Stimulated activated naive CD8-positive, alpha-beta T cell treated with anti-CD3 and anti-CD28 coated beads, Interleukin-15, amount 100 ng/mL, for 72 hours (primary cell): ENCODE measurements at regions not wholly inside any gene's neighbourhood (a gene's known extent, or its start where the extent isn't known, plus 50 kb on each side); places are given as distances from the start of the nearest gene placed in this dataset.

Source experiments
- ATAC-seq: fragments of 150-1000 bp; cut with Tn5 transposase; 2 replicates; pipeline ENCODE4 v1.10.0; 2021; ENCODE audit warnings: mild to moderate bottlenecking, moderate library complexity
- DNase-seq, 2 donors: peaks; one replicate each; pipeline ENCODE4 v3.0.0; 2021 to 2022
- H3K27ac Mint-ChIP-seq, 2 donors: one replicate each; pipeline ENCODE4 v1.8.0; 2022; ENCODE audit warnings: mild to moderate bottlenecking in 2 of 2, mixed read lengths in 2 of 2, moderate library complexity in 2 of 2
- H3K27me3 Mint-ChIP-seq: one replicate; pipeline ENCODE4 v1.8.0; 2022; ENCODE audit warnings: mixed read lengths
- H3K4me1 Mint-ChIP-seq: one replicate; pipeline ENCODE4 v1.8.0; 2022; ENCODE audit warnings: mild to moderate bottlenecking, mixed read lengths
- H3K4me3 Mint-ChIP-seq, 2 donors: one replicate each; pipeline ENCODE4 v1.8.0; 2022; ENCODE audit warnings: mild to moderate bottlenecking in 2 of 2, mixed read lengths in 2 of 2, moderate library complexity in 1 of 2
- H3K9me3 Mint-ChIP-seq, 2 donors: one replicate each; pipeline ENCODE4 v1.8.0; 2022; ENCODE audit warnings: mixed read lengths in 2 of 2

- H3K27ac Mint-ChIP-seq: no peak overlapping the region
- no peaks in the 10 kb centered on the region for H3K4me1 Mint-ChIP-seq
- H3K9me3 Mint-ChIP-seq: peaks cover 11 to 16% of the 10 kb centered on the region in 2 donors
- H3K27me3 Mint-ChIP-seq: no peaks in the 10 kb centered on the region
- DNase-seq (no peak), ATAC-seq (no peak)
- H3K4me3 Mint-ChIP-seq: no peak overlapping the region
These were observed 565.3 kb upstream of the ZNF608 start for GRCh38 chr5:125311743-125312142.

- Mint-ChIP-seq H3K4me1 (no peaks in the 10 kb centered on the region), H3K27me3 (no peaks in the 10 kb centered on the region), H3K9me3 (peaks cover 2 to 7% of the 10 kb centered on the region in 2 donors), H3K4me3 (no peak overlapping the region), H3K27ac (no peak overlapping the region)
- no peak for DNase-seq
- ATAC-seq: no peak
These were observed 567.1 kb upstream of the ZNF608 start for GRCh38 chr5:125313555-125313954.

- Mint-ChIP-seq H3K4me1 (no peaks in the 10 kb centered on the region), H3K27me3 (no peaks in the 10 kb centered on the region), H3K9me3 (peaks cover 0 to 7% of the 10 kb centered on the region in 2 donors), H3K4me3 (no peak overlapping the region), H3K27ac (no peak overlapping the region)
- ATAC-seq (no peak), DNase-seq (no peak)
These were observed 568.9 kb upstream of the ZNF608 start for GRCh38 chr5:125315306-125315705.

- ATAC-seq (no peak), DNase-seq (no peak)
- peaks cover 0 to 7% of the 10 kb centered on the region in 2 donors for H3K9me3 Mint-ChIP-seq
- no peak overlapping the region for H3K27ac Mint-ChIP-seq
- H3K4me1 Mint-ChIP-seq: no peaks in the 10 kb centered on the region
- H3K27me3 Mint-ChIP-seq: no peaks in the 10 kb centered on the region
- no peak overlapping the region for H3K4me3 Mint-ChIP-seq
These were observed 570.0 kb upstream of the ZNF608 start for GRCh38 chr5:125316391-125316790.

GRCh38 chr5:125316915-125317535 lies 570.6 kb upstream of the ZNF608 start:
- DNase-seq (no peak), ATAC-seq (no peak)
- H3K27me3 Mint-ChIP-seq: no peaks in the 10 kb centered on the region
- peaks cover 0 to 7% of the 10 kb centered on the region in 2 donors for H3K9me3 Mint-ChIP-seq
- H3K27ac Mint-ChIP-seq: no peak overlapping the region
- no peak overlapping the region for H3K4me3 Mint-ChIP-seq
- no peaks in the 10 kb centered on the region for H3K4me1 Mint-ChIP-seq

GRCh38 chr5:125317536-125317995 lies 571.1 kb upstream of the ZNF608 start:
- Mint-ChIP-seq H3K4me1 (no peaks in the 10 kb centered on the region), H3K27ac (no peak overlapping the region), H3K9me3 (peaks cover 0 to 7% of the 10 kb centered on the region in 2 donors), H3K27me3 (no peaks in the 10 kb centered on the region), H3K4me3 (no peak overlapping the region)
- ATAC-seq (no peak), DNase-seq (no peak)

- ATAC-seq: no peak
- H3K27me3 Mint-ChIP-seq: no peaks in the 10 kb centered on the region
- H3K4me3 Mint-ChIP-seq: no peak overlapping the region
- H3K27ac Mint-ChIP-seq: no peak overlapping the region
- no peak for DNase-seq
- H3K4me1 Mint-ChIP-seq: no peaks in the 10 kb centered on the region
- no peaks in the 10 kb centered on the region for H3K9me3 Mint-ChIP-seq
These were observed 575.2 kb upstream of the ZNF608 start for GRCh38 chr5:125321654-125322053.

GRCh38 chr5:125323613-125324012 lies 577.2 kb upstream of the ZNF608 start:
- Mint-ChIP-seq H3K27me3 (no peaks in the 10 kb centered on the region), H3K4me1 (no peaks in the 10 kb centered on the region), H3K27ac (no peak overlapping the region), H3K4me3 (no peak overlapping the region), H3K9me3 (no peaks in the 10 kb centered on the region)
- ATAC-seq: no peak
- DNase-seq: no peak

GRCh38 chr5:125325488-125326149 lies 579.2 kb upstream of the ZNF608 start:
- Mint-ChIP-seq H3K4me3 (no peak overlapping the region), H3K27me3 (no peaks in the 10 kb centered on the region), H3K9me3 (no peaks in the 10 kb centered on the region), H3K27ac (no peak overlapping the region), H3K4me1 (no peaks in the 10 kb centered on the region)
- ATAC-seq: no peak
- DNase-seq: no peak

- Mint-ChIP-seq H3K9me3 (no peaks in the 10 kb centered on the region), H3K27me3 (no peaks in the 10 kb centered on the region), H3K4me3 (no peak overlapping the region), H3K4me1 (no peaks in the 10 kb centered on the region), H3K27ac (no peak overlapping the region)
- ATAC-seq (no peak), DNase-seq (no peak)
These were observed 579.7 kb upstream of the ZNF608 start for GRCh38 chr5:125326150-125326510.

- Mint-ChIP-seq H3K4me3 (no peak overlapping the region), H3K9me3 (no peaks in the 10 kb centered on the region), H3K27me3 (no peaks in the 10 kb centered on the region), H3K27ac (no peak overlapping the region), H3K4me1 (no peaks in the 10 kb centered on the region)
- DNase-seq (no peak), ATAC-seq (no peak)
These were observed 581.2 kb upstream of the ZNF608 start for GRCh38 chr5:125327676-125328075.

GRCh38 chr5:125331987-125332598 lies 585.7 kb upstream of the ZNF608 start:
- DNase-seq (no peak), ATAC-seq (no peak)
- Mint-ChIP-seq H3K27ac (no peak overlapping the region), H3K9me3 (no peaks in the 10 kb centered on the region), H3K27me3 (no peaks in the 10 kb centered on the region), H3K4me3 (no peak overlapping the region), H3K4me1 (no peaks in the 10 kb centered on the region)

- Mint-ChIP-seq H3K27me3 (no peaks in the 10 kb centered on the region), H3K4me1 (no peaks in the 10 kb centered on the region), H3K4me3 (no peak overlapping the region), H3K27ac (no peak overlapping the region), H3K9me3 (no peaks in the 10 kb centered on the region)
- ATAC-seq (no peak), DNase-seq (no peak)
These were observed 587.0 kb upstream of the ZNF608 start for GRCh38 chr5:125333416-125333815.

GRCh38 chr5:125336401-125336800 lies 590.0 kb upstream of the ZNF608 start:
- H3K27me3 Mint-ChIP-seq: no peaks in the 10 kb centered on the region
- DNase-seq (no peak), ATAC-seq (no peak)
- no peaks in the 10 kb centered on the region for H3K4me1 Mint-ChIP-seq
- H3K27ac Mint-ChIP-seq: no peak overlapping the region
- H3K4me3 Mint-ChIP-seq: no peak overlapping the region
- H3K9me3 Mint-ChIP-seq: peaks cover 0 to 3% of the 10 kb centered on the region in 2 donors

- no peaks in the 10 kb centered on the region for H3K27me3 Mint-ChIP-seq
- ATAC-seq: no peak
- DNase-seq: no peak
- no peaks in the 10 kb centered on the region for H3K4me1 Mint-ChIP-seq
- no peak overlapping the region for H3K27ac Mint-ChIP-seq
- no peak overlapping the region for H3K4me3 Mint-ChIP-seq
- H3K9me3 Mint-ChIP-seq: peaks cover 0 to 12% of the 10 kb centered on the region in 2 donors
These were observed 590.9 kb upstream of the ZNF608 start for GRCh38 chr5:125337294-125337693.

GRCh38 chr5:125338440-125339174 lies 592.2 kb upstream of the ZNF608 start:
- Mint-ChIP-seq H3K27ac (no peak overlapping the region), H3K4me1 (no peaks in the 10 kb centered on the region), H3K9me3 (peaks cover 0 to 20% of the 10 kb centered on the region in 2 donors), H3K4me3 (no peak overlapping the region), H3K27me3 (no peaks in the 10 kb centered on the region)
- DNase-seq (no peak), ATAC-seq (no peak)
